ENCODE measurements at regions not wholly inside any gene's neighbourhood (a gene's known extent, or its start where the extent isn't known, plus 50 kb on each side); places are given as distances from the start of the nearest gene placed in this dataset.

DNA sequence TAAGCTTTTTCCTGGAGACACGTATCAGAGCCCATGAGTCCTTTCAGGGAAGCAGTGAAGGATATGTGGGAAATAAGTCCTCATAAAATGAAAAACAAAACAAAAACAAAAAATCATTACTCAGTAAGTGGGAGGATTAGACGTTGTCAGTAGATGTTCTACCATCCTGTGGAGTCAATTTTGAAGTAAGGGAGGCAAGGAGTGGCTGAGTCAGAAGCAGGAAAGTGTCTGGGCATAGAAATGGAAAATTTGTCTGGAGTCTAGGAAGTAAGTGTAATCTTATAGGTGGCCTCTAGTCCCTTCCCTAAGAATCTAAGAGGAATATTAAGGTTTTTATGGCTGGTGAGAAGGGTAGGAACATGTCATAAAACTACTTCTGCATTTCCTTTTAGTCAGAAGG is 339.8 kb upstream of the SEMA6D start:
- TF ChIP-seq, protein P1, sequence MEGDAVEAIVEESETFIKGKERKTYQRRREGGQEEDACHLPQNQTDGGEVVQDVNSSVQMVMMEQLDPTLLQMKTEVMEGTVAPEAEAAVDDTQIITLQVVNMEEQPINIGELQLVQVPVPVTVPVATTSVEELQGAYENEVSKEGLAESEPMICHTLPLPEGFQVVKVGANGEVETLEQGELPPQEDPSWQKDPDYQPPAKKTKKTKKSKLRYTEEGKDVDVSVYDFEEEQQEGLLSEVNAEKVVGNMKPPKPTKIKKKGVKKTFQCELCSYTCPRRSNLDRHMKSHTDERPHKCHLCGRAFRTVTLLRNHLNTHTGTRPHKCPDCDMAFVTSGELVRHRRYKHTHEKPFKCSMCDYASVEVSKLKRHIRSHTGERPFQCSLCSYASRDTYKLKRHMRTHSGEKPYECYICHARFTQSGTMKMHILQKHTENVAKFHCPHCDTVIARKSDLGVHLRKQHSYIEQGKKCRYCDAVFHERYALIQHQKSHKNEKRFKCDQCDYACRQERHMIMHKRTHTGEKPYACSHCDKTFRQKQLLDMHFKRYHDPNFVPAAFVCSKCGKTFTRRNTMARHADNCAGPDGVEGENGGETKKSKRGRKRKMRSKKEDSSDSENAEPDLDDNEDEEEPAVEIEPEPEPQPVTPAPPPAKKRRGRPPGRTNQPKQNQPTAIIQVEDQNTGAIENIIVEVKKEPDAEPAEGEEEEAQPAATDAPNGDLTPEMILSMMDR (conservative IDR thresholded peaks at IDR 0.05; ENCODE audit: low read length) = no peak
- TF ChIP-seq EZH2phosphoT487 (IDR thresholded peaks at IDR 0.05; ENCODE audit: borderline replicate concordance, low read depth, low read length) = no peak

Data from OCI-LY7 (cell line).